ENCODE measurements at regions not wholly inside any gene's neighbourhood (a gene's known extent, or its start where the extent isn't known, plus 50 kb on each side); places are given as distances from the start of the nearest gene placed in this dataset.

GRCh38 chr22:22789233-22789921 is 98.2 kb upstream of the IGLL5 start:
- Histone ChIP-seq H3K9ac (ENCODE audit: insufficient read depth, low read depth, low read length) (no peak overlapping the region), H3K27ac (ENCODE audit: extremely low read length, insufficient read depth, low read length) (no peak overlapping the region), H2AFZ (ENCODE audit: low read length) (no peak overlapping the region), H3K27me3 (ENCODE audit: control insufficient read depth in 1 of 2, insufficient read depth in 2 of 2, low read length in 2 of 2) (peaks cover 0 to 1% of the 10 kb centered on the region in 2 experiments; a peak in 3 of 5 replicates), H3K36me3 (replicated peaks in 1 of 2; ENCODE audit: control insufficient read depth in 1 of 2, insufficient read depth in 2 of 2, low read length in 2 of 2) (no peaks in the 10 kb centered on the region), H4K20me1 (ENCODE audit: insufficient read depth, low read length) (no peaks in the 10 kb centered on the region), H3K9me3 (ENCODE audit: low read length) (no peaks in the 10 kb centered on the region), H3K4me3 (replicated peaks in 1 of 3; ENCODE audit: insufficient read depth in 1 of 3, low read depth in 2 of 3, low read length in 3 of 3) (no peak overlapping the region), H3K4me1 (ENCODE audit: insufficient read depth, low read length) (peaks cover 28% of the 10 kb centered on the region), H3K79me2 (ENCODE audit: insufficient read depth, low read length) (no peaks in the 10 kb centered on the region), H3K4me2 (ENCODE audit: low read depth, low read length) (no peak overlapping the region)
- ChIA-PET CTCF (ENCODE audit: low intra/inter-chr PET ratio, low total read pairs) (no interaction called here), POLR2A (no interaction called here)
- intact Hi-C loops (cut with micrococcal nuclease; ENCODE audit: unreplicated experiment) (no loop called here), in situ Hi-C loops (cut with HindIII; ENCODE audit: extremely low pct_ligation_motif_present, low pct_unique_long_range_greater_than_20kb) (no loop called here)
- BruUV-seq (replicated peaks): no TSS peak
- 0% methylated on average over 2 of the region's 2 CpGs for whole genome bisulfite sequencing (ENCODE audit: low lambda C conversion rate)
- FAIRE-seq (no peak), DNase-seq (ENCODE audit: low spot score) (no peak), ATAC-seq (no peak)
- TF ChIP-seq CEBPZ (IDR thresholded peaks at IDR 0.05; ENCODE audit: low read length) (no peak), ZFP82 (CRISPR knock-in tag; IDR thresholded peaks at IDR 0.05; ENCODE audit: borderline replicate concordance) (no peak), ZNF629 (CRISPR knock-in tag; conservative IDR thresholded peaks at IDR 0.05) (no peak), ZIK1 (CRISPR knock-in tag; IDR thresholded peaks at IDR 0.05; ENCODE audit: borderline replicate concordance, low read depth) (no peak), ZNF879 (CRISPR knock-in tag; IDR thresholded peaks at IDR 0.05) (no peak), SOX5 (CRISPR knock-in tag; IDR thresholded peaks at IDR 0.05; ENCODE audit: borderline replicate concordance) (no peak), MEIS1 (CRISPR knock-in tag; IDR thresholded peaks at IDR 0.05; ENCODE audit: borderline replicate concordance) (no peak), AGO1 (IDR thresholded peaks at IDR 0.05; ENCODE audit: low read depth, low read length, poor library complexity, severe bottlenecking) (no peak)
- TF ChIP-seq, protein P1, sequence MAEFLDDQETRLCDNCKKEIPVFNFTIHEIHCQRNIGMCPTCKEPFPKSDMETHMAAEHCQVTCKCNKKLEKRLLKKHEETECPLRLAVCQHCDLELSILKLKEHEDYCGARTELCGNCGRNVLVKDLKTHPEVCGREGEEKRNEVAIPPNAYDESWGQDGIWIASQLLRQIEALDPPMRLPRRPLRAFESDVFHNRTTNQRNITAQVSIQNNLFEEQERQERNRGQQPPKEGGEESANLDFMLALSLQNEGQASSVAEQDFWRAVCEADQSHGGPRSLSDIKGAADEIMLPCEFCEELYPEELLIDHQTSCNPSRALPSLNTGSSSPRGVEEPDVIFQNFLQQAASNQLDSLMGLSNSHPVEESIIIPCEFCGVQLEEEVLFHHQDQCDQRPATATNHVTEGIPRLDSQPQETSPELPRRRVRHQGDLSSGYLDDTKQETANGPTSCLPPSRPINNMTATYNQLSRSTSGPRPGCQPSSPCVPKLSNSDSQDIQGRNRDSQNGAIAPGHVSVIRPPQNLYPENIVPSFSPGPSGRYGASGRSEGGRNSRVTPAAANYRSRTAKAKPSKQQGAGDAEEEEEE (CRISPR knock-in tag; IDR thresholded peaks at IDR 0.05; ENCODE audit: borderline replicate concordance): no peak

Data from HepG2 (cell line).